Ovary (tissue), 3 donors: ENCODE measurements at regions not wholly inside any gene's neighbourhood (a gene's known extent, or its start where the extent isn't known, plus 50 kb on each side); places are given as distances from the start of the nearest gene placed in this dataset.
"Not testable (repeated sequence)": the region's sequence is repeated elsewhere in the genome, so short reads cannot be mapped to it uniquely, and the experiment has no call there.

ENCODE experiments used
- CTCF ChIP-seq, 3 donors: fragments of 450-650 bp in 2 of 3; fragments of 200-600 bp in 1 of 3; IDR thresholded peaks; one replicate each; pipeline versions ENCODE4 v1.5.1 to v1.8.0; 2016 to 2022; ENCODE audit warnings: antibody characterized with exemption in 3 of 3, mild to moderate bottlenecking in 1 of 3
- POLR2A ChIP-seq: fragments of 450-650 bp; IDR thresholded peaks from one replicate; pipeline ENCODE4 v1.6.1; 2017; ENCODE audit warnings: antibody characterized with exemption, mild to moderate bottlenecking, moderate library complexity
- donor health status: DM: no; HTN: no; CAD: no.

GRCh38 chr21:9749741-9750230 lies 771.6 kb upstream of the TPTE start:
- TF ChIP-seq CTCF (IDR thresholded peaks at IDR 0.05); POLR2A: not testable (repeated sequence)
